ENCODE measurements at regions not wholly inside any gene's neighbourhood (a gene's known extent, or its start where the extent isn't known, plus 50 kb on each side); places are given as distances from the start of the nearest gene placed in this dataset.
"Not testable (repeated sequence)": the region's sequence is repeated elsewhere in the genome, so short reads cannot be mapped to it uniquely, and the experiment has no call there.

- no peak for DNase-seq
These were observed 175.3 kb upstream of the TMEM229A start for GRCh38 chr7:124208173-124208572.

- no peak for DNase-seq
These were observed 172.7 kb upstream of the TMEM229A start for GRCh38 chr7:124205526-124205925.

GRCh38 chr7:124202546-124202945, 169.7 kb upstream of the TMEM229A start:
- no peak for DNase-seq

- no peak for DNase-seq
These were observed 169.0 kb upstream of the TMEM229A start for GRCh38 chr7:124201768-124202349.

GRCh38 chr7:124196519-124196918, 163.7 kb upstream of the TMEM229A start:
- DNase-seq, result no peak

- no peak for DNase-seq
These were observed 160.0 kb upstream of the TMEM229A start for GRCh38 chr7:124192885-124193284.

GRCh38 chr7:124191713-124192112, 158.8 kb upstream of the TMEM229A start:
- DNase-seq, result no peak

GRCh38 chr7:124191030-124191429, 158.2 kb upstream of the TMEM229A start:
- no peak for DNase-seq

- DNase-seq, result no peak
These were observed 155.7 kb upstream of the TMEM229A start for GRCh38 chr7:124188576-124188975.

- DNase-seq, result no peak
These were observed 155.1 kb upstream of the TMEM229A start for GRCh38 chr7:124187962-124188361.

GRCh38 chr7:124183649-124184048, 150.8 kb upstream of the TMEM229A start:
- DNase-seq, result no peak

GRCh38 chr7:124179641-124180040, 146.8 kb upstream of the TMEM229A start:
- no peak for DNase-seq

GRCh38 chr7:124177891-124178290, 145.0 kb upstream of the TMEM229A start:
- no peak for DNase-seq

- not testable (repeated sequence) for DNase-seq
These were observed 138.9 kb upstream of the TMEM229A start for GRCh38 chr7:124171812-124172211.

- no peak for DNase-seq
These were observed 138.2 kb upstream of the TMEM229A start for GRCh38 chr7:124171068-124171467.

GRCh38 chr7:124168616-124169015, 135.7 kb upstream of the TMEM229A start:
- DNase-seq, result no peak

GRCh38 chr7:124162667-124163066, 129.8 kb upstream of the TMEM229A start:
- no peak for DNase-seq

- no peak for DNase-seq
These were observed 122.7 kb upstream of the TMEM229A start for GRCh38 chr7:124155432-124156022.

- no peak for DNase-seq
These were observed 120.2 kb upstream of the TMEM229A start for GRCh38 chr7:124152859-124153692.

GRCh38 chr7:124137664-124138063, 104.8 kb upstream of the TMEM229A start:
- no peak for DNase-seq

- DNase-seq, result no peak
These were observed 91.3 kb upstream of the TMEM229A start for GRCh38 chr7:124124201-124124600.

GRCh38 chr7:124120911-124121310, 88.0 kb upstream of the TMEM229A start:
- DNase-seq, result no peak

GRCh38 chr7:124113045-124113444, 80.2 kb upstream of the TMEM229A start:
- no peak for DNase-seq

GRCh38 chr7:124106575-124106974, 73.7 kb upstream of the TMEM229A start:
- DNase-seq, result no peak

Measured in activated CD4-positive, alpha-beta T cell treated with anti-CD3 and anti-CD28 coated beads, Interleukin-2, amount 50 U/mL, for 48 hours (primary cell).